ENCODE measurements at regions not wholly inside any gene's neighbourhood (a gene's known extent, or its start where the extent isn't known, plus 50 kb on each side); places are given as distances from the start of the nearest gene placed in this dataset.

GRCh38 chr11:134579724-134580609 lies 167.9 kb upstream of the B3GAT1 start:
- no peak for TF ChIP-seq CTCF (IDR thresholded peaks at IDR 0.05)
- TF ChIP-seq POLR2A (IDR thresholded peaks at IDR 0.05): no peak
- TF ChIP-seq EP300 (IDR thresholded peaks at IDR 0.05; ENCODE audit: low read depth): no peak
